ENCODE measurements at regions not wholly inside any gene's neighbourhood (a gene's known extent, or its start where the extent isn't known, plus 50 kb on each side); places are given as distances from the start of the nearest gene placed in this dataset.

- DNase-seq: no peak
Observed at GRCh38 chr10:4061441-4061951, 276.5 kb upstream of the KLF6 start.

- DNase-seq: no peak
Observed at GRCh38 chr10:4059471-4060138, 274.6 kb upstream of the KLF6 start.

GRCh38 chr10:4058514-4059029, 273.6 kb upstream of the KLF6 start:
- no peak for DNase-seq

GRCh38 chr10:4057725-4058513, 272.9 kb upstream of the KLF6 start:
- no peak for DNase-seq

DNA sequence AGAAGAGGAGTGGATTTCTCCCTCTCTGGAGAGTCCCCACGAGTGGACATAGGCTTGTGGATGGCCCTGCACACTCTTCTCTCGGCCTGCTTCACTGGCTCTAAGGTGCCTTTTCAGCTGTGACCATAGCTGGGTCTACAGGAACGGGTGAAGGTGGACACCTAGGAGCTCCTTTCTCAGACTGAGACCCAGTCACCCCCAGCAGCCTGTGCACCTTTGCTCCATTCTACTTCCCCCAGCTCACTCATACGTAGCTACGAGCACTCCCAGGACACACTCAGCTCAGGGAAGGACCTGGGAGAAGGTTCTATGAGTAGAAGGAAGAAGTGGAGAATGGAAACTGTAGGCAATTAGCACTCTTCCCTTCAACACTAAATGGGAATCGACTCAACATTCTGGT, 272.0 kb upstream of the KLF6 start:
- DNase-seq: no peak

DNA sequence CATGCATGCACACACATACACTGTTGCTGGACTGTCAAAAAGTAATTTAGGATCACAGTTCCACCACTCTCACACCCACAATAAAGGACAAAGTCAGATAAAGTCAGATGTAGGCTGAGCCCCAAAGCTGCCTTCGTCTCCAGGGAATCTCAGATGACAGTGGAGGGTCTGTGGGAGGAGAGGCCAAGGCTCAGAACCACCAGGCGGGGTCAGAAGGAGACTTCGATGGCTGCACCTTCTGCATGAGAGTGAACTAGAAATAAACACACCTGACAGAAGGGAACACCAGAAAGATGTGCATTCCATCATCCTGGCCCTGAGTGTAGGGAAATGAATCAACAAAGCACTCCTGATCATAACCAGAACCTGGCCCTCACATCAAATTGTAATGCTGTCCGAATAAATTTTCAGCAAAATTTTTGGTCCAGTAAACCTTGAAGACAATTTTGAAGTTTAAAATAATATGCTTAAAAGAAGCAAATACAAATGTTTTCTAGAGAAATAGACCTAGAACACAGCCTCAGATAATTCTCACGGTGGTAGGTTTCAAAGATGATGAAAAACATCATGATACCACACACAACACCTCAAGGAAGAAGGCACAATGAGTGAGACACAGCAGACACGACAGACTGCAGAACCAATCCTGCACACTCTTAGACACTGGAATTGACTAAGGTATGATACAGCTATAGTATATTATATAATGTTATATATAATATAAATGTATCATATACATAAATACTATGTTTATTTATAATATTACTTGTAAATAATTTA, 269.8 kb upstream of the KLF6 start:
- no peak for DNase-seq

DNA sequence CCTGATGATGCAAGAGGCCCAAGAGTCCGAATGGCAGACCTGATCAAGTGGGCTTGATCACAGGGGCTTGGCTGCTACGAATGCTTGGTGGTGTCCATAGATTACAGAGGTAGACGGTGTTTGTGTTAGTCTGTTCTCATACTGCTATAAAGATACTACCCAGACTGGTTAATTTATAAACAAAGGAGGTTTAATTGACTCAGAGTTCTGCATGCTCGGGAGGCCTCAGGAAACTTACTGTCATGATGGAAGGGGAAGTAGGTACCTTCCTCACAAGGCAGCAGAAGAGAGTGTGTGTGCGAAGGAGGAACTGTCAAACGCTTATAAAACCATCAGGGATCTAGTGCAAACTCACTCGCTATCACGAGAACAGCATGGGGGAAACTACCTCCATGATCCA, 268.9 kb upstream of the KLF6 start:
- no peak for DNase-seq

- no peak for DNase-seq
Observed at GRCh38 chr10:4051641-4052151, 266.7 kb upstream of the KLF6 start.

DNA sequence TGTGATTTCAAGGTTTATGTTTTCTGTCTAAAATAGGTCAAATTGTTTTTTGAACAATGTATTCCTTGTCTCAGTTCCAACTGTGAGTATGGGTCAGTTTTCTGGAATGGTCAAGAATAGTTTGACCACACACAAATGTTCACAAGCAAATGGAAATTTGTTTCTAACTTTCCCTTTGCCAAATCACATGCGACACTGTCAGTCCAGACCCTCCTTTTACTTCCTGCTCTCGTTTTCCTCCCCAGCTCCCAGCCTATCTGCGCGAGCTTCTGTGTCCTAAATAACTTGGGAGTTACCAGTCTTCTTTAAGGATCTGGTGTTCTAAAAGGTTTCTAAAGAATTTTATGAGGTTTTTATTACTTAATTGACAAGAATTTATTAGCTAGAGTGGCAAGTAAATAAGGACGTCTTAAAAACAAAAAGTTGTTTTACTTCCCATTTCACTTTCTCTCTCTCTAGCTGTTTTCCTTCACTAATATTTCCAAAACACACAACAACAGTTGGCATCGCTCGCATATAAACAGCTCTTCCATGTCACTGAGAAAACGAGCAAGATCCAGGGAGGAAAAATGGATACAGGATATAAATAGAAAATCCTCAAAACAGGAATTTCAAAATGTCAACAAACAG, 266.1 kb upstream of the KLF6 start:
- no peak for DNase-seq

DNA sequence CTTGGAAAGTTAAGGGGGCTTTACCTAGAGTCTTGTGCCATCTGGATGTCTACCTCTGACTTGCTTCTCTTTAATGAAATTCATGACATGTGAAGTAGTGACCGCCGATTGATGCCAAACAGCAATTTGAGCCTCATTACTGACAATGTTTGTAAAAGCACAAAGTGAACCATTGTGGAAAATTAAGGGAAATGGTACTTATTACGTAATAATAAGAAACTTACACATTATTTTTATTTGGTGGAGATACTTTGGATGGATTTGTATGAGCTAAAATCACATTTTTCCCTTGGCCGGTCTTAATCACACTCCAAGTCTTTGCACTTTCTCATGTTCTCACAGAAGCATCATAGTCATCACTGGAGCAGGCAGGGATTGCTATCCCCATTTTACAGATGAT, 265.1 kb upstream of the KLF6 start:
- DNase-seq: no peak

GRCh38 chr10:4049348-4049747, 264.3 kb upstream of the KLF6 start:
- no peak for DNase-seq

DNA sequence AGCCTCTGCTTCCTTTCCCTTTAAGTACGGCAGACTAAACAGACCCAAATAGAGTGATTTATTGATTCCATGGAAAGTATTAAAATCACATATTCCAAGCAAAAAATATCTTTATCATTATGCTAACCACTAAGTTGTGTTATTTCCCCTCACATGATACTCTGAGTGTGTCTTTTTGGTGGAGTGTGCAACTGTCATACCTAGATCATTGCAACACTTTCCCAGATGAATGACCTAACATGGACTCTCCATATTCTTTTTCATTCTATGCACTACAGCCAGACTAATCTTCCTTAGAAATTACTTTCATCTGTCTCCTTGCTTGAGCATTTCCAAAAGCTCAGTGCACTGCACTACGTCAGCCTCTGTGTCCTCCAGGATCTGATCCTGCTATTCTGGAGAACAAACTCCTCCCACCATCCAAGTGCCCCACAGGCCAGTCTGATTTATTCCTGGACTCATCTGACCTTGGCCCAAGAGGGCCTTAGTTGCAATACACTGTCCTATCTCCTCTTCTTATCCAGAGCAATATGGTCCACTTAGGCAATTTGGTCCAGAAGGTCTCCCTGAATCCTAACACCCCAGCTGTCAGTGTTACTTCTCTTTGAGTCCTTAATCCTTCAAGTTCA, 263.3 kb upstream of the KLF6 start:
- DNase-seq: no peak

DNA sequence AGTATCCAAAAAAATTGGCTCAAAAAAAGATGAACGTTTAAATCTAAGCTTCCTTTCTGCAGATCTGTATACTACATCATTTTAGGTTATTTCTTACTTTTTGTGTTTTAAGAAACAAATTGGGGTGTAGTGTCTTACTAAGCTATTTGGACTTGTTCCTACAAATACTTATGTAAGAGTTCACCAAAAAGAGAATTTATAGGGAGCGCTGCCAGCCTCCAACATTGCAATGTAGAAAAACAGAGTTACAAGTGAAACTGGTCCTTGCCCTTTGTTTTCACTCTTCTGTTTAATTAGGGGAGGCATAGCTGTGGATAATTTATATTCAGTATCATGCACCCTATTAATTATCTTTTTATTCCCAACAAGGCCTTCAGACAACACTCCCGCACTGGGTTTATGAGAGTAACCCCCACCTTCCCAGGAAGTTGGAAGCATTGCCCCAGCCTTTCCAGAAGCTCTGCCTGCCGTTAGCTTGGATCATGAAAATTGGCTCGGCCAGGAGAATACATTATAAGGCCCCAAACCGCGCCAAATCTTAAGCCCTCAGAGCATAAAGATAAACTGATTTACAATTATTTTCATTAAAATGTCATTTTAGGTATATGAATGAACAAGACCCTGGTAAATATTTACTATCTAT, 261.8 kb upstream of the KLF6 start:
- DNase-seq: no peak

GRCh38 chr10:4046030-4046429, 261.0 kb upstream of the KLF6 start:
- no peak for DNase-seq

GRCh38 chr10:4043897-4044665, 259.1 kb upstream of the KLF6 start:
- no peak for DNase-seq

GRCh38 chr10:4041635-4042034, 256.6 kb upstream of the KLF6 start:
- no peak for DNase-seq

GRCh38 chr10:4038000-4038399, 253.0 kb upstream of the KLF6 start:
- no peak for DNase-seq

GRCh38 chr10:4035599-4035945, 250.6 kb upstream of the KLF6 start:
- DNase-seq: no peak

DNA sequence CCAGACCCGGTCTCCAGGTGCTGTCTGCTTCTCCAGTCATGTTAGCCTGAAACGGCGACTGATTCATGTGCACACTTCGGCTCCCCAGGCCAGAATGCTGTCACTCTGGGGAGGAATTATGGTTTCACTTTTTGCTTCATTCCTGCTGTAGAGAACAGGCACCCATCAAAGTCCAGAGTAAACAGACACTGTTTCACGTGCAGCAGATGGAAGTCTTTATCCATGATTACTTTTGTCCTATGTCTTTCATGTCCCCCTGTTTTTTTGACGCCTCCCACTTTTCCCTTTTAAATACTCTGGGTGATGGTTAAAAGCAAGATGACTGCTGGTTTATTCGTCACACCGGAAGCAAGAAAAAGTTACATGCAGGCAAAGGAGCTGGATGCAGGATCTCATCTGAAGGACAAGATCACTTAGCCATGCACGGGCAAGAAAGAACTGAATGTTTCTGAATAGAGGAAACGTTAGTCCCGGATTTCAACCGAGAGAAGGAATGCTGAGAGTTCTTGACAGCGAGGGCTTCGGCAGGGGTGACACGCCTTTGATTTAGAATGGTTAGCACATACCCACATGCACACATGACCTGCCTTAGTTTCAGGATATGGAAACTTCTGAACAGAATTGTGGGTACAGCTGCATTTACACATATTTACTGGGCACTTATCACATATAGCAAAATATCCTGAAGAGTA, 250.0 kb upstream of the KLF6 start:
- DNase-seq: peak; percentile 35

DNA sequence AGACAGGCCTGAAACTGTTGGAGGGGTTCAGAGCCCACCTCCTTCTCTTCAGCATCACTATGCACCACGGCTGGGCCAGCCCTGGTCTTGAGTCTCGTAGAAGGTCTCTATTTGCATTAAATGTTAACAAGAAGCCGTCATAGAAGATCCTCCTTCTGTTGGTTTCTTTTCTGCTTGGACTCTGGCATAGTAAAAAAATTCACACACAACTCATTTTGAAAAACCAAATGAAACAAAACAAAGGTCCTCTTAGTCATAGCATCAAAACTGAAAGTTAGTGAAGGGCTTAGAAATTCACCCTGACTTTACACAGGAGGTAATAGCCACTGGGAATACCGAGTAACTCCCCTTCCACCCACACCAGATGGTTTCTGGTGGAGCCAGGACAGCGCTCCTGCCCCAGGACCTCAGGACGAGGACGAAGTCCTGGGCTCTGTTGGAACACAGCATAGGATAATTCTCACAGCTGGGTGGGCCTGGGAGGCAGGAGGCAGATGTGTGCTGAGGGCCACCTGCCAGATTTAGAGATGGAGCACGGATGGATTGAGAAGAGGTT, 248.4 kb upstream of the KLF6 start:
- DNase-seq: no peak
